Activated CD4-positive, CD25-positive, alpha-beta regulatory T cell treated with anti-CD3 and anti-CD28 coated beads, Interleukin-2, amount 50 U/mL, for 16 hours (primary cell): ENCODE measurements at regions not wholly inside any gene's neighbourhood (a gene's known extent, or its start where the extent isn't known, plus 50 kb on each side); places are given as distances from the start of the nearest gene placed in this dataset.
A peak's percentile ranks its signal among the peaks of the same experiment; 100 is the strongest.

Experiments
- DNase-seq: peaks from one replicate; pipeline ENCODE4 v3.0.0-alpha.2; 2020; ENCODE audit warnings: low read depth, low spot score

DNA sequence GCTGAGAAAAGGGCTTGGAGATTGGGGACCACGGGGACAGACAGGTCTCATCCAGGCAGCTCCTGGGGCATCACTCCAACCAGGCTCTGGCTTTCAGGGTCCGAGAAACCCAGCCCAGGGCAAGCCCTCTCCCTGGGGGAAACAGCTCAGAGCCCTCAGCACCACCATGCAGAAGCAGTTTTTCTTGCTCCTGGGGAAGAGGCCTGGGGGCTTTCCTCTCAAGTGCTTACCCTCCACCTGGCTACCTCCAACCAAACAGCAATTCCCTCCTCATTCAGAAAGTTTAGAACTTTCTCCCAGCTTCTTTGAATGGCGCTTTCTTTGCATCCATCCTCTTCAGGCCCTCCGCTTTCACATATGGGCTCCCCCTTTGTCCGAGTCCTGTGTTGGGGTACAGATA lies 110.4 kb upstream of the PHACTR3 start:
- DNase-seq = no peak

- no peak for DNase-seq
Measured at GRCh38 chr20:59495166-59495565, 109.2 kb upstream of the PHACTR3 start.

DNA sequence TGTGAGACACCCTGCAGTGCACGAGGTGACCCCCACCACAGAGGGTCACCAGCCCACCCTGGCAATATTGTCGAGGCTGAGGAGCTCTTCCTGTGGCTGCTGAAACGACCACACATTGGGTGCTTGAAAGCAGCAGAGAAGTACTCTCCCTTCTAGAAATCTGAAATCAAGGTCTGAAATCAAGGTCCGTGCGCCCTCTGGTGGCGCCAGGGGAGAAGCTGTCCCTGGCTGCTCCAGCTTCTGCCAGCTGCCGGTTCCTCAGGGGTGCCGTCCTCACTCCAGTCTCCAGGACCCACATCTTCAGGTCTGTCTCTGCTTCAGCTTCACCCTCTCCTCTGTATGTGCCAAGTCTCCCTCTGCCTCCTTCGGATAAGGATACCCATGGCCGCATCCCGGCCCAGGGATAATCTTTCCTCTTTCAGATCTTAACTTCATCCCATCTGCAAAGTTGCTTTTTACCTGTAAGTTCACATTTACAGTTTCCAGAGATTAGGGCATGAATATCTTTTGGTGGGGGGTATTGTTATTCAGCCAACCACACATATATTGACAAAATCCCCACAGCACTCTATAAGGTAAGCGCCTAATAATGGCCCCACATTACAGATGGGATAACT lies 108.3 kb upstream of the PHACTR3 start:
- peak; percentile 42 for DNase-seq

DNA sequence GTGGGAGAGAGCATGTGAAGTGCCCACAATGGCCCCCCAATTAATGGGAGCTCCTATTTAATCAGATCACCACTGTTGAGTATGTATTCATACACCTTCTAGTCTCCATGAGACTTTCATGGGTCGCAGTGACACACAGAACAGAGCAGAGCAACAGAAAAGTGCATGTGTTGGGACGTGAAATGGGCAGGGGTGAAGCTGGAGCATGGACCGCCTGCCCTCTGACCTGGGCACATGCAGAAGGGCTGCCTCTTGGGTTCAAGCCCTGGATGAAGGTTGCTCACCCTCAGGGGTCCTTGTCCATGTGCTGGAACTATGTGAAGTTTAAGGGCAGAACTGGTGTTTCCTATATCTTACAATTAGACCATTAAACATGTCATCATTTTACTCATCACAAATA lies 106.0 kb upstream of the PHACTR3 start:
- no peak for DNase-seq

DNA sequence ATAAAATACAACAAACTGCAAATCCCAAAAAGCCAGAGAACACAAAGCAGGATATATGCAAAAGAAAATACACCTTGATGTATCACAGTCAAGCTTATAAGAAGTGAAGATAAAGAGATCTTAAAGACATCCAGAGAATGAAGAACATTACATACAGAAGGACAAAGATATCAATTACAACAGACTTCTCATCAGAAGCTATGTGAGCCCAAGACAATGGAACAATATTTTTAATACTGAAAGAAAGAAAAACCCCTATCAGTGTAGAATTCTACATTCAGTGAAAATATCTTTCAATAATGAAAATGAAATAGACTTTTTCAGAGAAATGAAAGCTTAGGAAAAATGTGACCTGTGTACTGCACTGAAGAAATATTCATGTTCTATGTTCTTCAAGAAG lies 104.5 kb upstream of the PHACTR3 start:
- no peak for DNase-seq

- DNase-seq = no peak
Measured at GRCh38 chr20:59508729-59509128, 95.6 kb upstream of the PHACTR3 start.

DNA sequence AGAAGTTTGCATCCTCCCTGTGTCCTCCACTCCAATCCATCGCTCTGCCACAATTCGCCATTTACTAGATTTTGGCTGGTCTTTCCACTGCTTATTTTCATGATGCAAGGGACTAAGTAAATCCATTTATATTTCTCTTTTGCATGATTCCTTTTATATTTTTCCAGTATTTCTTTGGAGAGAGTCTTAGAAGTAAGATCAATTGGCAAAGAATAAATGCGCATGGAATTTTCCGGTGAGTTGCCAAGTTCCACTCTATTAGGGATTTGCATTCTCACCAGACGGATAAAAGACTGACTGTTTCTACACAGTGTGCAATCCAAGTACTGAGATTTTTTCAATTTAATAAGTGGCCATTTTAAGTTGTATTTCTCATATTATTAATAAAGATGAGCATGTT lies 91.7 kb upstream of the PHACTR3 start:
- DNase-seq = no peak

DNA sequence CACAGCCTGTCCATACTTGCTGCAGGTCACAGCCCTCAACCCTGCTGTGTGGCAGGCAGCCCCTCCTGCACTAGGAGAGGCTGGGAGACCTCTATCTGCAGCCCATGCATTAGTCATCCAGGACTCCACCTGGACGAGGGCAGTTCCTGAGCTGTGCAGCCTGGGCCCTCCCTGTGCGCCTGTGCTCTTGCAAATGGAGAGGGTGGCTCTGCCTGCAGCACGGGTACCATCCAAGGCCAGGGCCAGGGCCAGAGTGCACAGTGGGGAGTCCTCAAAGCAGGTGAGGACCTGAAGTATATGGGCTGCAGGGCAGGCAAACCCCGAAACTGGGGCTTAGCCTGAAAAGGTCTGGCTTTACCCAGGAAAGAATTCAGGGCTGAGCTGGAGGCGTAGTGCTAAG lies 89.8 kb upstream of the PHACTR3 start:
- DNase-seq = no peak

DNA sequence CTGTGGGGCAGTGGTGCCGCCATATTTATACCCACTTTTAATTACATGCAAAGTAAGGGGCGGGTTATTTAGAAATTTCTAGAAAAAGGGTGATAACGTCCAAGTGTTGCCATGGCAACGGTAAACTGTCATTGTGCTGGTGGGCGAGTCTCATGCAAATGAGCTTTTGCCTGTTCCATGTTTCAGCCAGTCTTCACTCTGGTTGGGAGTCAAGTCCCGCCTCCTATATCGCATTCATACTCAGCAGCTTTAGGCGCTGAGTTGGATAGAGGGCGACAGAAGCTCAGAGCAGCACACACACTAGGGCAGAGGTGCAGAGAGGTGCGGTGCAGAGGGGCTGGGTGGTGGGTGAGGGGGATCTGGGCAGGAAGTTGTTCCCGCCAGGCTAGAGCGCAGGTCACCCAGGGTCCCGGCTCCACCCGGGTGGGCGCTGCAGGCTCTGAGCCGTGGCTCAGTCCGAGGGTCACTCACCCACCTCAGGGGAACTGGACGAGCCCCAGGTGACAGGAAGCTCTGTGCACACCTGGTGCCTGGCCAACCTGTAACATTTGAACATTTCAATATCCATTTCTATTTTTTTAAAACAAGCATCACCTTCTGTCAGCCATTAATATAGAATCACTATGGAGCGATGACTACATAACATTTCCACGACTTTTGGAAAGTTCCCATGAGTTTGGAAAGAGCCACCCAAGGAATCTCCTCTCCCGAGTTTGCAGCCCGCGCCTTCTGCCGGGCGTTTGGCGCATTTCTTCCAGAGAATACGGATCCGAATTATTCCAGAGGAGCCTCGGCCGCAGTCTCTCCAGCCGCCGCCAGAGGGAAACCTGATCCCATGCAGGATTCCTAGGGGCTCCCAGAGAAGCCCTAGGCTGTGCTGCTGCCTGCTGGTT lies 89.1 kb upstream of the PHACTR3 start:
- no peak for DNase-seq

DNA sequence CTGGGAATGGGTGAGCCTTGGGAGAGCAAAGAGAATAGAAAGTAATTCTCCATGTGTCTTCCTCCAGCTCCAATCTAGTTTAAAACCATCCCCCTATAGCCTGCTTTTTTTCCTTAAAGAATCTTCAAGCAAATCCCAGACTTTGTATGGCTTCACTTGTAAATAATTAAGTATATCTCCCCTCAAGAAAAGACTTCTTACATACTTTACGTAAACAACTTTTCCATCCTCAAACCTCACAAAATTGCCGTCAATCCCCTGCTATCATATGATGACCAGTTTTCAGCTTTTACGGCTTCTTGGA lies 88.5 kb upstream of the PHACTR3 start:
- DNase-seq = no peak

DNA sequence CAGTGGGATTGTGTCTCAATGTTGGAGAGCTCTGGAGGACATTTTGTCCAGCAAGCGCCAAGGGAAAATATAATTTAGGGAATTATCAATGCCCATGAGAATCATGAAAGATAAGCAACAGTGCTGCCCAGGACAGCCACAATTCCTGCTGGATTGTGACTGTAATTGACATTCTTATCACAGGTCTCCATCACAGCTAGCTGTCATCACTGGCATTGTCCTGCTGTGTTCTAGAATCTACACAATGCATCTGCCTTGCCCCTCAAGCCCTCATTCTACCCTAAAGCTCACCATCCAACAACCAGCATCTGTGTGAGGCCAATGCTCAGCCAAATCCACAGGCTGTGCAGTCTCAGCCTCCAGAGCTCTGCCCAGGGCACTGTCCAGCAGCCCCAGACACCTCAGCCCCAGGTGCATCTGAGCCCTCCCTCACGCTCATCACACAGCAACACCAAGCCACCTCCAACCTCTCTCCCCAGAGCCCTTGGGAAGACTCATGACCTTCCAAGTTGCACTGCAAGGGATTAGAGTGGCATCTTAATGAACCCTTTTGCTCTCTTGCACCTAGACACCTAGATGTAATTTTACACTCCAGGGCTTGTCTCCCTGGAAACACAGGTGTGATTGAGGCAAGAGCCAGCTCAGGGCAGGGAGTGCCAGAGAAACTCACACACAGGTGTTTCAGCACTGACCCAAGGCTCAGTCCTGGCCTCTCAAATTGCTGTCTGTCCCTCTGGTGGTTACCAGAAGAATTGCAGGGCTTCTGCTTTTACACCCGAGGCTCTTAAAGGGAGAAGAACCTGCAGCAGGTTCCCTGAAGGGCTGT lies 85.2 kb upstream of the PHACTR3 start:
- DNase-seq = no peak

GRCh38 chr20:59519707-59520014 lies 84.7 kb upstream of the PHACTR3 start:
- DNase-seq = no peak

DNA sequence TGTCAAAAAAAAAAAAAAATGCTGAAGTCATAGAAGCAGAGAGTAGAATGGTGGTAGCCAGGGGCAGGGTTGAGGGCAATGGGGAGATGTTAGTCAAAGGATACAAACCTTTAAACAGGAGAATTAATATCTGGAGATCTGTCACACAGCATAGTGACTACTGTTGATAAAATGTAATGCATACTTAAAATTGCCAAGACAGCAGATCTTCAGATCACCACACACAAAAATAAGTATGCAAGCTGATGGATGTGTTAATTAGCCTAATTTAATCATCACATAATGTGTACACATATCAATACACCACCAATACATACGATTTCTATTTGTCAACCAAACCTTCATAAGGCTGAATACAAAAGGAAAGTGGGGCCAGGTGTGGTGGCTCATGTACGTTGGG lies 83.5 kb upstream of the PHACTR3 start:
- DNase-seq = no peak

DNA sequence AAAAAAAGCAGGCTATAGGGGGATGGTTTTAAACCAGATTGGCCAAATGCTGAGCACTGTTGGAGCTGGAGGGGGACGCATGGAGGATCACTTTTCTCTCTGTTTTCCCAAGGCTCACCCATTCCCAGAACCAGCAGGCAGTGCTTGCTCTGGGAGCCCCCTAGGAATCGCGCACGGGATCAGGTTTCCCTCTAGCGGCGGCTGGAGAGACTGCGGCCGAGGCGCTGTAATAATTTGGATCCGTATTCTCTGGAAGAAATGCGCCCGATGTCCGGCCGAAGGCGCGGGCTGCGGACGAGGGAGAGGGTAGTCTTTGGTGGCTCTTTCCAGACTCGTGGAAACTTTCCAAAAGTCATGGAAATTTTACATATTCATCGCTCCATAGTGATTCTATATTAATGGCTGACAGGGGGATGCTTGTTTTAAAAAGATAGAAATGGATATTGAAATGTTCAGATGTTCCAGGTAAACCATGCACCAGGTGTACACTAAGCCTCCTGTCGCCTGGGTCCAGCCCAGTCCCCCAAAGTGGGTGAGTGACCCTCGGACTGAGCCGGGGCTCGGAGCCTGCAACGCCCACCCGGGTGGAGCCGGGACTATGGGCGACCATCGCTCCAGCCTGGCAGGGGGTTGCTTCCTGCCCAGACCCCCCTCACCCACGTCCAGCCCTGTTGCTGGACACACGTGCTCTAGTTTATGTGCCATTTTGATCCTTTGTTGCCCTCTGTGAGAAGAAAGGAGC lies 78.7 kb upstream of the PHACTR3 start:
- no peak for DNase-seq

DNA sequence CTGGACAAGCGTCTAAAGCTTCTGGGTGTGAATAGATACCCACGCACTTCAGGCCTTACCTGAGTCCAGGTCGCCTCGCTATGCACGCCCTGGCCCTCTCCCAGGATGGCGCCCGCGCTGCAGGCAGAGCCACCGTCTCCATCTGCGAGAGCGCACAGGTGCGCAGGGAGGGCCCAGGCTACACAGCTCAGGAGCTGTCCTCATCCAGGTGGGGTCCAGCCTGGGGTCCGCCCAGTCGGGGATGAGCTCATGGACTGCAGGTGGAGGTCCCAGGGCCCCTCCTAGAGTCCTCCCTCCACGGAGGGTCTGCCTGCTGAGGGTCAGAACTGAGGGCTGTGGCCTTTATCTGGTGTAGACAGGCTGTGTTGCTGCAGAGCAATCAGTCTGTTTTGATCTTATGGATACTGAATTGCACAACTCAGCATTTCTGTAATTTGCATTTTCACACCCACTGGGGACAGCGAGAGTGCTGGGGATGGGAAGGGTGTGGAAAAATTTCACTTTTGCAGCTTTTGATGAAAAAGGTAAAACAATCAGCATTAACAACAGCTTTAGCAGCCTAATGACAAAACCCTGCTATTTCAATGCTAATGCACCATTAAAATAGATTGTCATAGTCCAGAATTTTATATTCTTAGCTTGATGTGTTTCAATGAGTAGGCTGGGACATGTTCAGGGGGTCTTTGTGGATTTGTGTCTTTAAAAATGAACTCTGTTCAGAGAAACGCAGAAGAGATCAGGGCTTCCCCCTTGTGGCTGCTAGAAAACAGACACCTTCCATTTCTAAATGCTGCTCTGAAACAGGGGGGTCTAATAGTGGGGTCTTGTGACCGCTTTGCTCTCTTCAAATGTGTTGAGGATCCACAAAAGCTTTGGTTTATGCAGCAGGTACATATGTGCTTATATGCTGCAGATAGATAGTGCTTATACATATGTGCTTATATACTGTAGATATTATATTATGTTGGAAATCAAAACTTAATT lies 77.8 kb upstream of the PHACTR3 start:
- DNase-seq = no peak

GRCh38 chr20:59530782-59531181 lies 73.6 kb upstream of the PHACTR3 start:
- no peak for DNase-seq

DNA sequence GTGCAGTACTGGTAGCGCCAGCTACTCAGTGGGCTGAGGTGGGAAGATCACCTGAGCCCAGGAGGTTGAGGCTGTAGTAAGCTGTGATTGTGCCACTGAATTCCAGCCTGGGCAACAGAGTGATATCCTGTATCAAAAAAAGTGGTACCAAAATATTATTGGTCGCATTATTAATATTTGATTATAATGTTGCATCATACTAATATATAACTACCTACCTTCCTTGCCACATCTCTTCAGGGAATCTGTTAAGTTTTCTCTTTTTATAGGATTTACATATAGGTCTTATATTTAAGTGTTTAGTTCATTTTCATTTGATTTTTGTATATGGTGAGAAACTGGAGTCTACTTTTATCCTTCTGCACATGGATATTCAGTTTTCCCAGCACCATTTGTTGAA lies 66.3 kb upstream of the PHACTR3 start:
- DNase-seq = no peak

DNA sequence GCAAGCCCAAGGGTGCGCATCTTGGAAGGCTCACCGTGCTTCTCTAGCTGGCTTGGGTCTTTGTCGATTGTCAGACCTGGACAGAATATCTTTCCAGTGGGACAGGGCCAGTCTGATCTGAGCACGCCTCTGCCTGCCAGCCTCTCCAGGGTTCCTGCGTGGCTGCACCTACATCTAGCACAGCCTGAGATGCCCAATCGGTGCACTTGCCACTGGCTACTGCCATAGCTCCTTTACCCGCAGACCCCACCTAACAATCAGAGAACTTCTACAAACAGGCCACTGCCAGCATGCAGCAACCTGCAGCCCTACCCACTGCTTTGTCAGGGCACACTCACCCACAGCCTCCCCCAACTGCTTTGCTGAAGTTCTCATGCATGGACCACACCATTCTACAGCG lies 56.7 kb upstream of the PHACTR3 start:
- no peak for DNase-seq
